NCI-H2227 treated with DMSO at 0.1 percent for 48 hours (cell line): ENCODE measurements at regions not wholly inside any gene's neighbourhood (a gene's known extent, or its start where the extent isn't known, plus 50 kb on each side); places are given as distances from the start of the nearest gene placed in this dataset.
"Not testable (repeated sequence)": the region's sequence is repeated elsewhere in the genome, so short reads cannot be mapped to it uniquely, and the experiment has no call there.

Experiments
- DNase-seq: peaks from one replicate; lab custom pipeline; 2025; lab: John Stamatoyannopoulos, UW

DNA sequence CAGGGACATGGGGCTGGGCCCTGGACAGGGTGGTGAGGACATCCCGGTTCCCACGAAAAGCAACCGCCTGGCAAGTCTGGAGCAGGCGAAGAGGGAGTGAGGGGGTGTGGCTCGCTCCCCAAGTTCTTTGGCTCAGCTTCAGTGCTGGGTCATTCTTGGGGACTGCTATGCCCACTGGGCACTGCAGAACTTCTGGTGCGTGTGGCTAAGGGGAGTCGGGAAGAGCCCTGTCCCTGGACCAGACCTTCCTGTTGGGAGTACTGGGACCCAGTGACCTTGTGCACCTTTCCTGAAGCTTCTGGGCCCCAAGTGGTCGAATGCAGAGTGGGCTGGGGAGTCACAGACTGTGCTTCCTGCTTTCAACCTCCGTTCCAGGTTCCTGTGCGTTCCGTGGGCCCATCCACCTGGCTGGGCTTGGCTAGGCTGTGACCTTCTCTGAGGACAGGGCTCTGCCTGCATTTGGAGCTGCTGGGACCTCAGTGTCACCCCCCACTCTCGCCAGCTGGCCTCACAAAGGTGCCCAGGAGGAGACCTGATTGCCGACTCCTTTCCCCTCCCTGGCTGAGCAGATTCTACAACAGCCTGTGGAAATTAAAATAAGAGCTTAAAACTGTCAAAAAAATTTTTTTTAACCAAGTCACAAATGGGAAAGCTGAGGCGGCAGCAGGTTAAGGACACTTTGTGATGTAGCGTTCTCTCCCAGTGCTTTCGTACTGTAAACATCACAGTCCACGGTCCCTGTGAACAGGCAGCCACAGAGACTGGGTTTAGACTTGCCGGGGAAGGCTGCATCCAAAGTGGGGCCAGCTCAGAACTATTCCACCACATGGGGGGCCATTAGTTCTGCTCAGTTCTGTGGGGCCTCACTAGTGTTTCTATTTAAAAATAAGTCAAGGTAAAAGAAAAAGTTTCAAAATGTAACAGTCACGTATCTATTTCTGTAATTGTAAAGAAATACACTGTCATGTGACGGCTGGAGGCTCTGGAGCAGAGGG is 63.8 kb upstream of the WNT7B start:
- no peak for DNase-seq

DNA sequence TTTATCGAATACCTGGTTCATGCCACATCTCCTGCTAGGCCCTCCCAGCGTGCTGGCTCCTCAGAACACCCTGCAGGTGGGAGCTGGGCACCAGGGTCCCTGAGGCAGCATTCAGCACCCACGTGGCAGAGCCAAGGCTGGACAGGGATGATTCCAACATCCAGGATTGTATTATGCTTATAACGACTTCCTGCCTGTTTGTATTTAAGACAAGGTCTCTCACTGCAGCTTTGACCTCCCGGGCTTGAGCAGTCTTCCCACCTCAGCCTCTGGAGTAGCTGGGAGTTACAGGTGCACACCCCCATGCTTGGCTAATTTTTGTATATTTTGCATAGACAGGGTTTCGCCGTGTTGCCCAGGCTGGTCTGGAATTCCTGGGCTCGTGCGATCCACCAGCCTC is 64.7 kb upstream of the WNT7B start:
- DNase-seq, result no peak

DNA sequence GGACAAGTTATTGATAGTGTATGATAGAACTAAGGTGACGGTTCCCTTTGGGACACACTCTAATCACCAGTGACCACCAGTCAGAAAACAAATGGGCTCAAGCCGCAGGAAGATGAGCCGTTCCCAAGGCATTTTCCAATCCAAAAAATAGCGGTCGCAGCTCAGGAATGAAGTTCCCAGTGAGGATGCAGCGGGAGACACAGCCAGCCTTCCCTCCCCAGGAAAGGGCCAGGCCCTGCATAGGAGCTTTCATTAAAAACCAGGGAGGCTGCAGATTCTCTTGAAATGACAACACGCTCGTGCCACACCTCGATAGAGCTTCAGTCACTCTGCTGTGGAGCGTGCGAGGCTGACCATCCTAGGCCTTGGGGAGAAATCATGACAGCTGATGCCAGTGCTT is 65.8 kb upstream of the WNT7B start:
- DNase-seq, result no peak

DNA sequence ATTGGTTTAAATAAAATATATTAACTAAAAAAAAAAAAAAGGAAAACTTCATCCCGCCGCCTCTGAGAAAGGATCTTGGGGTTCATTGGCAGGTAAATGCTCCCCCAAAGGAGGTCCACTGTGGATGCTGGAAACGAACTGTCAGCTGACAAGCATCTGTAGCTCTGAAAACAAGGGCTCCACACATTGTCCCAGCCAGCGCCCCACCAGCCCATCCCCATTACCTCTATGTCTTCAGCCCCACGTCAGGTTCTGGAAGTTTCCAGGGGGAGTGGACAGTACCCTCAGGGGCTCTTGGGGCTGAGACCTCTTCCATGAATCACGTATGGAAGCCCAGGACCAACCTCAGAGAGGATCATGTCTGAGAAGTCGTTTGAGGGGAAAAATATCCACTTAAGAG is 66.4 kb upstream of the WNT7B start:
- no peak for DNase-seq

DNA sequence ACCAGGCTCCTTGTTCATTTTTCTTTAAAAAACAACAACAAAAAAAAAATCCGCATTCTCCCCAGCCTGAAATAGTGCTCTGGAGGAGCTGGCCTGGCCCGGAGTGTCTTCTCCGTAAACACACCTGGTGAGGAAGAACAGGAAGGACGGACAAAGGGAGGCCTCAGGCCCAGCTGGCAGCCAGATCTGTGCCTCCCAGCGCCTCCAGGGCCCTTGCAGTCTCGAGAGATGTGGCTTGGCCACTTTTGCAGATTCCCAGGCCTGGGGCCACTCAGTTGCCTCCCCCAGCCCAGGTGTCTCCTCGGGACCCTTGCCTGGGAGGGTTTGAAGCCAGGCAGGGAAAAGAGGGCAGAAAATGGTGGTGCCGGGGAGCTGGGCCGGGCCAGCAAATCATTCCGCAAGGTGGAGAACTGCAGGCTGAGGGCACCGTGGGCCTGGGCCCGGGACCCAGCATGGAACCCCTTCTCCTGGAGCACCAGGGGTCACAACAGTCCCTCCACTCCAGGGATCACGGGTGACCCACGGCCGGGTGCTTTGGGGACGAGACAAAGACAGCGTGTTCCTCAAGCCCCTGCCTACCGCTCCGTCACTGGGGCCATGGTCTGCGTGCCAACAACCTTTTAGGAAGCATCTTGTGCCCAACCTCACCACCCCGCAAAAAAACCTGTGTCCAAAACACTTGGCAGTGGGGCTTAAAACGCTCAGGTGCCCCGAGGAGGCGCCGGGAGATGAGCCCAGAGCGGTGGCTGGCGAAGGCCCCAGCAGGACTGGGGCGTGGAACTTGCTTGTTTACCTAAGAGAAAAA is 67.1 kb upstream of the WNT7B start:
- no peak for DNase-seq

DNA sequence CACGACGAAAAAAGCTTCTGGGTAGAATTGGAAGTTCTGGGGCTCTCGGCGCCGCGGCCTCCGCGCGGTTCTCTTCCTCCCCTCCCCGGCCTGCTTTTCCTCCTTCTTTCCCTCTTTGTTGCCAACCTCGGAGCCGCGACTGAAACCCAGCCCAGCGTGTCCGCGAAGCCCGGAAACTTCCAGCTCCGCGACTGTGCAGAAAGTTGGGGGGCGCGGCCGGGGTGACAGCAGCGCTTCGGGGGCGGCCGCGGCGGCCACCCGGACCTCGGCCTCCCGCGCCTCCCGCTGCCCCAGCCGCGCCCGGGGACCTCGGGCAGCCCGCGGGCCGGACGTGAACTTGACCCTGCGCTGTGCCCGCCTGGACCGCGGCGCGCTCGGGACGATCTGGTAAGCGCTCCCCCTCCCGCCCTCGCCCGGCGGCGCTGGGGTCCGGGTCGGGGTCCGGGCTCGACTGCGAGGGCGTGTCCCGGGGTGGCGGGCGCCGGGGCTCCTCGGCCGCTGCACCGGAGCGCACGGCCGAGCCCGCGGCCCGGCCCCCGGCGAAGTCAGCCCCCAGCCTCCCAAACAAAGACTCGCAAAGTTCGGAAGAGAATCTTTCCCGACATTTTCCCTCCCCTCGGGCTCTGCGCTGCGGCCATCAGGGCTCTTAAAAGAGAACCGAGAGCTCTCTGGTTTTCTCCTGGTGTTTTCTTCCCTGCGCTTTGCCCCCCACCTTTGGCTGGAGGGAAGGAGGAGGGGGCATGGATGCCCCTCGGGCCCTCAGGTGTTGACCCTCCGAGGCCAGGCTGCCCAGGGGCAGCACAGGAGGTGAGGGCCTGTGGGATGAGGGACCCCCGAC is 67.9 kb upstream of the WNT7B start:
- DNase-seq, result no peak

DNA sequence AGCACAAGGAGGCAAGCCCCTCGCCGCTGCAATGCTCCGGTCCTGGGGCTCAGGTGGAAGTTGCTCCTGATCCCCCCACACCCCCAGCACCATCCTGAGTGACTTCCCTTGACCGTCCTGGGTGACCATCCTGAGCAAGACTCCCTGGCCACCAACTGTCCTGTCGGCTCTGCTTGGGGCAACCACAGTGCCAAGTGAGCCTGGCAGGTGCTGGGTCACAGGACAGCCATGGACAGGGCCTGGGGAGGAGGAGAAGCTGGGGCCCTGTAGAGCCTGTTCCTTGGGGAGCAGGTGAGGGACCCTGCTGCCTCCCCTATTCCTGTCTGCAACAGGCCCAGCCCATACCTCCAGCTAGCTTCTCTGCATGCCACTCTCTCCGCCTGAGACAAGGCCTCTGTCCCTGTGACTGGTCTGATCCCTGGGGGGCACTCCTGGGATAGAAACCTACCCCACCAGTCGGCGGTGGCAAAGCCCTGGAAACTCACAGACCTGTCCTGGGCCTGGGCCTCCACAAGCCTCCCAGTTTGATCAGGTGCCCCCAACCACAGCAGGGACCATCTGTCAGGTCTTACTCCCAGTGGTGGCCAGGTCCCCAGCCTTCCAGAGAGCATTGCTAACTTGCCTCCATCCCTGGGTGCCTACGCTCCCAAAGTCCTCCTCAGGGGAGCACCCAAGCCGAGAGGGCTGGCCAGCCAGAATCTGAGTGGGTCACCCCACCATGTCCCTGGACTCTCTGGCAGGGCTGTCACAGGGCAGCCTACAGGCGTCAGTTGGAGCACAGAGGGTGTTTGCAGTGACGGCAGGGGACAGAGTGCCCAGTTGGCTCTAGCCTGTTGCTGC is 68.7 kb upstream of the WNT7B start:
- DNase-seq, result no peak

DNA sequence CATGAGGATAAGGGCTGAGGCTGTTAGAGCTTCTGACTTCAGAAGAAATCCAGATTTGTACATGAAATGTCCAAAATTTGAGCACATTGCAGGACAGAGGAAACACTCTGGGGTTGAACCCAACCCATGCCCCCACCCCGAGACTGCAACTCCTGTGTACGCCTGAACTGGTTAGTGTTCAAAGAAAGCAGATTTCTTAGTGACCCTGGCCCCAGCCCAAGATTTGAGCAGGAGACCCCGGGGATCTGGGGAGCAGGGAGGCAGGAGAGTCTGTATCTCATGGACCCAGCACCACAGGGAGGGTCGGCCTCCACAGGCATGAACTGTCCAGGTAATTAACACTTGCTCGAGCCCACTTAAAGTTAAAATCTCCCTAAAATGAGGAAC is 69.3 kb upstream of the WNT7B start:
- DNase-seq, result no peak

DNA sequence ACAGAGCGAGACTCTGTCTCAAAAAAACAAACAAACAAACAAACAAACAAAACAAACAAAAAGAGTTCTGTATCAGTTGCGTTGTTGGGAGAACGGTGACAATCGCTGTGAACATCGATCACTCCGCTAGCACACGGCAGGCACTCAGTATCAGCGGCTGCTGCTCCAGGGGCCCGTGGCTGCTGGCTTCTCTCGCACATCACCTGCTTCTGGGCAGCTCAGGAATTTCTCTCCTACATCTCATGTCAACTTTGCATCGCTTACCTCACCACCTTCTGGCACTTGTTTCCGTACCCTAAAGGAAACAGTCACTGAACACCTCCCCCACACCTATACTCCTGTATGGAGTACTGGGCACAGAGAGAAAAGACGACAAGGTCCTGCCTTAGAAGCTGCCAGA is 70.3 kb upstream of the WNT7B start:
- DNase-seq, result no peak

DNA sequence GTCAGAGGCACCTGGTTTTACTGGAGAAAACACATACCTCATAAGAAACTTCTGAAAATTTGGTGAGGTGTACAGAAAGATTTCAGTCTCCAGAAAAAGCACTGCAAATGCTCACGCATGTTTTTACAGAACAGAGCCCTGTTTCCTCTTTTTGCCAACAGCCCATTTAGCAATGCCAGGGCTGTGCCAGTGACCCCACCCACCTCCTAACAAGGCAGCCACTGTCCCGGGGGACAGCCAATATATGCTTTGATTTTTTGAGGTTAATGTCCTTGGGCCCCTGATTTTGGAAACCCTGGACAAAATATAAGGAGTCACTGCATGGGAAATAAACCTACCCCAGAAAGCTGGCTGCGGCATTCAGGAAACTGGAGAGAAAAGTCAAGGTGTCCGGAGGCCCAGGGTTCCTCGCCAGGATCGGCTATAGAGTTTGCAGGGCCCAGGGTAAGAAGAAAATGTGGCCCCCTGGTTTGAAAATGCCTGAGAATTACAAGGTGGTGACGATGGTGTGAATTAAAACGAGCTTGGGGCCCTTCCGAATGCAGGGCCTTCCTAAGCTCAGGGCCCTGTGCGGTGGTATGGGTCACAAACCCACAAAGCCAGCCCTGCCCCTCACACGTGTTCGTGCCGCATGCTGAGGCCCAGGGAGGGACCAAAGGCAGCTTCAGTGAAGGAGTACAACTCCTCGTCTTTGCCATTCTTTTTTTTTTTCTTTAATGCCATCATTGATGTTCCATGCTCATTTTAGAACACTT is 71.1 kb upstream of the WNT7B start:
- no peak for DNase-seq

DNA sequence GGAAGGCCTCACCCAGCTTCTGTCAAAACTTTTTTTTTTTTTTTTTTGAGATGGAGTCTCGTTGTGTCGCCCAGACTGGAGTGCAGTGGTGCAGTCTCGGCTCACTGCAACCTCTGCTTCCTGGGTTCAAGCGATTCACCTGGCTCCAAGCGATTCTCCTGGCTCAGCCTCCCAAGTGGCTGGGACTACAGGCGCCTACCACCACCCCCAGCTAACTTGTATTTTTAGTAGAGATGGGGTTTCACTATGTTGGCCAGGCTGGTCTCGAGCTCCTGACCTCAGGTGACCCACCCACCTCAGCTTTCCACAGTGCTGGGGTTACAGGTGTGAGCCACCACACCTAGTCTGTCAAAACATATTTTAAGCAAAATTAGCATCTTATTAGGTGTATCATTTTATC is 71.7 kb upstream of the WNT7B start:
- not testable (repeated sequence) for DNase-seq

DNA sequence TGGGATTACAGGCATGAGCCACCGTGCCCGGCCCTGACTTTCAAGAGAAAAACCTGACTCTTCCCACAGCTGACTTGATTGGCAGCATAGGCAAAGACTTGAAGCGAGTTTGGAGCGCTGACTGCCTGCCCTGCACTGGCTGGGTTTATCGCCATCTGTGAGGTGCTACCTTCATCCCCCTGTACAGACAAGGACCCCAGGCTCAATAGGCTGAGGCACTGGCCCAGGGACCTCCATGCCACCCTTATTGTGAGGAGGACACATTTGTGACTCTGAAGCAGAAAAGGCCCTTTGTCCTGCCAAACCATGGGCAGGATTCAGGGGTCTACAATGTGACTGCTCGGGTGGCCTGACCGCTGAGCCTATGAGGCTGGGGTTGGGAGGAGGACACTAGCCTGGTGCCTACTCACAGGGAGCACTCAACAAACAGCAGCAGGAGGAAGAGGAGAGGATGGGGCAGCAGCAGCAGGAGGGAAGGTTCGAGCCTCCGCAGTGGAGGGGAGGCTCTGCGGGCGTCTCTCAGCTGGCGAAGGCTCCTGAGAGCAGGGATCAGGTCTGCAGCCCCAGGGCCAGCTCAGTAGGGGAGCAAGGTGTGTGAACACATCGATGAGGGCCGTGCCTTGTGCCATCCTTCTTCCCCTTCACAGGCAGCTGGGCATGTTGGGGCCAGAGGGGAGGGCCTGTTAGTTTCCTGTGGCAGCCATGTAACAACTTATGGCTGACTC is 72.9 kb upstream of the WNT7B start:
- no peak for DNase-seq

DNA sequence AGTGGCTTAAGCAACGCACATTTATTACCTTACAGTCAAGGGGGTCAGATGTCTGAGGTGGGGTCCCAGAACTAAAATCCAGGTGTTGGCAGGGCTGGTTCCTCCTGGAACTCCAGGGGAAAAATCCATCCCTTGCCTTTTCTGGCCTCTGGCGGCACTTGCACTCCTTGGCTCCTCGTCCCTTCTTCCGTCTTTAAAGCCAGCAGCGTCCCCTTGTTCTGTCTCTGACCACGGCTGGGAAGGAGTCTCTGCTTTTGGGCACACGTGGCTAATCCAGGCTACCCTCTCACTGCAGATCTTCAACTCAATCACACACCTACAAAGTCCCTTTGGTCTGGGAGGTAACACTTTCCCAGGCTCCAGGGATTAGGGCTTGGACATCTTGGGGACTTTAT is 73.5 kb upstream of the WNT7B start:
- DNase-seq, result no peak

DNA sequence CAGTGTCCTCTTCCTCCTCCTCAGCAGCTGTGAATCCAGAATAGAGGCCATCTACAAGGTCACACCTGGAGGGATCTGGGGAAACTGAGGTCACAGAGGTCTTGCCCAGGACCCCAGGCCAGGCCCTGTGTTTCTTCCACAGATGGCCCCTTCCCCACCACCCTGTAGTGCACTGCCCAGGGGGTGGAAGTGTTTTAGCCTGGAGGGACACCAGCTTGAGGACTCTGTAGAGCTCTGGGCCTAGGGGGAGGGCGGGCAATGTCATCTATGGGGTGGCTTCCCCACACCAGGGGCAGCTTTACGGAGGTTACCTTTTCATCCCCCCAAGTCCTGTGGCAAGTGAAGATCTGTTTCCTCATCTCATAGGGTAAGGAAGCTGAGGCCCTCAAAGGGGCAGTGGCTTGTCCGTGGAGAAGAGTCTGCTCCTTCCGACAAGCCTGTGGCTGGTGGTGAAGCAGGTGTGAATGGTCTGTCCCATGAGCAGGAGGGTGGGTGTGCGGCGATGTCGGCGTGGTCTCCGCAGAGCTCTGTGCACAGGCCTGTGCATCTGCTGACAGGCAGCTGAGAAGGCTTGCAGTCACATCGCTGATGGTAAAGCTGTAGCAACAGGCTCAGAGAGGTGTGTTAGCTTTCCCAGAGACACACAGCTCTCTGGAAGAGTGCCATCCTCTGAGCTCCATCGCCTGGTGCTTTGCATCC is 74.1 kb upstream of the WNT7B start:
- no peak for DNase-seq

DNA sequence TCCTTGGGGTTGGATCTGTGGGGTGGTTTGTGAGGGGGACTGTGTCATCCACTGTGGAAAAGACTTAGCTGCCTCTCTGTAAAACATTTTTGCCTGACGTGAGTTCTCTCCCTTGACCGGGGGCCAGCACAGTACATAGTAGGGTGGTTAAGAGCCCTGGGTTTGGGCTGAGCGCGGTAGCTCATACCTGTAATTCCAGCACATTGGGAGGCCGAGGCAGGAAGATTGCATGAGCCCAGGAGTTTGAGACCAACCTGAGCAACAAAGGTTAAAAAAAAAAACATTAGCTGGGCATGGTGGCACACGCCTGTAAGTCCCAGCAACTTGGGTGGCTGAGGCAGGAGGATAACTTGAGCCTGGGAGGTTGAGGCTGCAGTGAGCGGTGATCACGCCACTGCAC is 74.7 kb upstream of the WNT7B start:
- DNase-seq, result no peak

DNA sequence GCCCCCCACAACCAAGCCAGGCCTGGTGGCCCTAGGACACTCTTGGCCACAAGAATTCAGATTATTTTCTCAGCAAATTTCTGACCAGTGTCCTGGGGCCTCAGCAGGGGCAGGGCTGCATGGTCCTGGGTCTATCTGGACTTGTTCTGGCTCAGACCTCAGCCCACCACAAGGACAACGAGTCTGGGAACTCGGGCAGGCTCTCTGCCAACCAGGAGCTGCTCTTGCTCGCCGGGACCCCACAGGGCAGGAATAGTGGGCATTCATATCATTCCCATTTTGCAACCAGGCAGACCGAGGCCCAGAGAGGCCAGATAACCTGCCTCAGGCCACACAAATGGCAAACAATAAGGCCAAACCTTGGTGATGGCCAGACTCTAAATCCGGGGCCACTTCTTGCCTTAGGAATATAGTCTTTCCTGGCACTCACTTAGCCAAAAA is 75.4 kb upstream of the WNT7B start:
- no peak for DNase-seq

DNA sequence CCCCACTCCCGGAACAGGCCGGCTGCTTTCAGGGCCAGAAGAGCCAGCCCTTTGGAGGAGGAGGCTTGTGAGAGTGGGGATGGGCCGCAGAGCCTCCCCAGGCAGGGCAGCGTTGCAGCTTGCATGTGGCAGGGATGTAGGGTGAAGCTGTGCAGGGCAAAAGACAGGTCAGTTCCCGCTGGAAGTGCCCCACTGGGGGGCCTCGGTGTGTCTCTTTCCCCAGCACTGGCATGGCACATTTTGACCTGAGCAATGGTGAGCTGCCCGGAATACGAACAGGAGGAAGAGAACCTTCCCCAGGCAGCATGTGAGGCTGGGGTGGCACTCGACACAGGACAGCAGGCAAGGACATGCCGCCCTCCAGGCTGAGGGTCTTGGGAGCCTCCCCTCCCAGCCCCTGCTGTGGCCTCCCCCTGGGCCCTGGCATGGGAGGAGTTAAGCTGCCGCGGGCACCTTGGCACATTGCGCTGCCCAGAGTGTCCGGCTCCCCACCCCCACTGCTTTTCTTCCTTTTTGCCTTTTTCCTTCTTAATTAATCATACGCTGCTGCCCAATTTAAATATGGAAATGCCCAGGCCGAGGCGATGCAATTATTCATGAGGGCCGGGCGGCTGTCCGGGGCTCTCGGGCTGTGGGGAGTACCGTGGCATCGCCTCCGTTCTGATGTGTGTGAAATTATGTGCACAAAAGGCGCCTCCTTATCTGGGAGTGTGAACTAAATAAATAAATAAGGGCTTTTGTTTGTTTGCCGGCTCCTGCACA is 76.0 kb upstream of the WNT7B start:
- DNase-seq, result no peak

DNA sequence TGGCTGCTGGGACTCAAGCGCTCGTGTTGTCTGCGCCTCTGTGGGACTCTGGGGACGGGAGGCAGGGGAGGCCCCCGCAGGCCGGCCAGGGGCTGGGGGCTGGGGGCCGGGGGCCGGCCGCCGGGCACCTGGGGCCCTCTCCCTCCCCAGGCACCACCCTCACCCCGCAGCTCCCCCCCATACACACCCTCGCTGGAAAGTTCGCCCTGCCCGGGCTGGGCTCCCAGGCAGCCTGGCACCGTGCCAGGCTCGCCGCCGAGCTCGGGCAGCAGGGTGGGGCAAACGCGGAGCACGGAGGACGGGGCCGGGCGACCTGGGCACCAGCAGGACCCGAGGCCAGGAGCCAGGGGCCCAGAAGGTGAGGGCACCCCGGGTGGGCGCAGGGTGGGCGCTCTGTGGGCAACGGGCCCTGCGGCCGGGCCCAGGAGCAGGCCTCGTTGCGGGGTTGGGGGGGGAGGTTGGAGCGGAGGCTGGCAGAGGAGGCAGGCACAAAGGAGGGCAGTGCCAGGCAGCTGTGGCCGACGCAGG is 76.7 kb upstream of the WNT7B start:
- no peak for DNase-seq
